KMS-11 (cell line): ENCODE measurements at regions not wholly inside any gene's neighbourhood (a gene's known extent, or its start where the extent isn't known, plus 50 kb on each side); places are given as distances from the start of the nearest gene placed in this dataset.

Source experiments
- H2AFZ ChIP-seq: fragments of 200-600 bp; sonication (generic); 2 replicates; pipeline ENCODE4 v1.6.1; 2016; ENCODE audit warnings: antibody characterized with exemption, mixed run types, low read depth
- H3K27ac ChIP-seq: fragments of 200-600 bp; sonication (generic); 2 replicates; pipeline ENCODE4 v1.6.1; 2016; ENCODE audit warnings: mild to moderate bottlenecking, mixed run types
- H3K27me3 ChIP-seq: fragments of 200-600 bp; sonication (generic); 2 replicates; pipeline ENCODE4 v1.6.1; 2017; ENCODE audit warnings: mild to moderate bottlenecking, low read depth, mixed run types, moderate library complexity; ENCODE audit not compliant: insufficient read depth
- H3K36me3 ChIP-seq: fragments of 200-600 bp; sonication (generic); 2 replicates; pipeline ENCODE4 v1.6.1; 2017; ENCODE audit warnings: mild to moderate bottlenecking, mixed run types; ENCODE audit not compliant: insufficient read depth
- H3K4me1 ChIP-seq: fragments of 200-600 bp; sonication (generic); 2 replicates; pipeline ENCODE4 v1.6.1; 2016; ENCODE audit warnings: mild to moderate bottlenecking, low read depth, mixed run types; ENCODE audit not compliant: poor library complexity, severe bottlenecking
- H3K4me2 ChIP-seq: fragments of 200-600 bp; sonication (generic); 2 replicates; pipeline ENCODE4 v1.7.0; 2016; ENCODE audit warnings: mild to moderate bottlenecking, mixed run types
- H3K4me3 ChIP-seq: fragments of 200-600 bp; sonication (generic); IDR thresholded peaks from 2 replicates; pipeline ENCODE4 v1.6.1; 2017; ENCODE audit warnings: low read depth, low read length, mixed read lengths; ENCODE audit not compliant: insufficient read depth
- H3K79me2 ChIP-seq: fragments of 200-600 bp; sonication (generic); 2 replicates; pipeline ENCODE4 v1.6.1; 2016; ENCODE audit warnings: low read depth, mixed run types; ENCODE audit not compliant: insufficient read depth
- H3K9ac ChIP-seq: fragments of 200-600 bp; sonication (generic); 2 replicates; pipeline ENCODE4 v1.6.1; 2016; ENCODE audit warnings: mild to moderate bottlenecking, mixed run types
- H4K20me1 ChIP-seq: fragments of 200-600 bp; sonication (generic); 2 replicates; pipeline ENCODE4 v1.6.1; 2016; ENCODE audit warnings: mild to moderate bottlenecking, mixed run types; ENCODE audit not compliant: insufficient read depth
- TF ChIP-seq, protein P1 (sequence below): fragments of 200-600 bp; sonication (generic); conservative IDR thresholded peaks from 2 replicates; pipeline ENCODE4 v1.6.1; 2017; ENCODE audit warnings: low read depth, mild to moderate bottlenecking, antibody characterized with exemption, low read length, moderate library complexity, mixed read lengths

DNA sequence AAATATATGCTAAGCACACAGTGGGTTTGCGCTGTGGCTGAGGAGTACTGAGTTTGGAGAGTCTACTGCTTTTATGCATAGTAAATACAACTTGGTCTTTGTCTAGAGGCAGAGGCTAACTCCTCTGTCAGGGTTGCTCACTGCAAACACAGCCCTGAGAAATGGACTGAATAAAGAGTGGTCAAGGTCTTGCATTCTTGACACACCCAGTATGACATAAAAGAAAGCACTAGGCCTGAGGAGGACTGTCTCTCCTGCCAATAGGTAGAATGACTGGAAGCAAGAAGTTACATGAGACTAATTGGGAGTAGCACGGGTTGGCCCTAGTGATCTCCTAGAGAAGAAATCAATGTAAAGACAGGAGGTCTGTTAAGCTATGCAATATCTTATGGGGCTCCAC, 367.2 kb upstream of the B3GALT2 start:
- TF ChIP-seq, protein P1, sequence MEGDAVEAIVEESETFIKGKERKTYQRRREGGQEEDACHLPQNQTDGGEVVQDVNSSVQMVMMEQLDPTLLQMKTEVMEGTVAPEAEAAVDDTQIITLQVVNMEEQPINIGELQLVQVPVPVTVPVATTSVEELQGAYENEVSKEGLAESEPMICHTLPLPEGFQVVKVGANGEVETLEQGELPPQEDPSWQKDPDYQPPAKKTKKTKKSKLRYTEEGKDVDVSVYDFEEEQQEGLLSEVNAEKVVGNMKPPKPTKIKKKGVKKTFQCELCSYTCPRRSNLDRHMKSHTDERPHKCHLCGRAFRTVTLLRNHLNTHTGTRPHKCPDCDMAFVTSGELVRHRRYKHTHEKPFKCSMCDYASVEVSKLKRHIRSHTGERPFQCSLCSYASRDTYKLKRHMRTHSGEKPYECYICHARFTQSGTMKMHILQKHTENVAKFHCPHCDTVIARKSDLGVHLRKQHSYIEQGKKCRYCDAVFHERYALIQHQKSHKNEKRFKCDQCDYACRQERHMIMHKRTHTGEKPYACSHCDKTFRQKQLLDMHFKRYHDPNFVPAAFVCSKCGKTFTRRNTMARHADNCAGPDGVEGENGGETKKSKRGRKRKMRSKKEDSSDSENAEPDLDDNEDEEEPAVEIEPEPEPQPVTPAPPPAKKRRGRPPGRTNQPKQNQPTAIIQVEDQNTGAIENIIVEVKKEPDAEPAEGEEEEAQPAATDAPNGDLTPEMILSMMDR = no peak
- H2AFZ ChIP-seq = no peak overlapping the region
- no peaks in the 10 kb centered on the region for H3K36me3 ChIP-seq
- no peaks in the 10 kb centered on the region for H3K27me3 ChIP-seq
- no peak overlapping the region for H3K4me3 ChIP-seq
- no peaks in the 10 kb centered on the region for H3K79me2 ChIP-seq
- no peaks in the 10 kb centered on the region for H4K20me1 ChIP-seq
- no peak overlapping the region for H3K4me2 ChIP-seq
- H3K4me1 ChIP-seq = no peaks in the 10 kb centered on the region
- H3K27ac ChIP-seq = no peak overlapping the region
- H3K9ac ChIP-seq = no peak overlapping the region

DNA sequence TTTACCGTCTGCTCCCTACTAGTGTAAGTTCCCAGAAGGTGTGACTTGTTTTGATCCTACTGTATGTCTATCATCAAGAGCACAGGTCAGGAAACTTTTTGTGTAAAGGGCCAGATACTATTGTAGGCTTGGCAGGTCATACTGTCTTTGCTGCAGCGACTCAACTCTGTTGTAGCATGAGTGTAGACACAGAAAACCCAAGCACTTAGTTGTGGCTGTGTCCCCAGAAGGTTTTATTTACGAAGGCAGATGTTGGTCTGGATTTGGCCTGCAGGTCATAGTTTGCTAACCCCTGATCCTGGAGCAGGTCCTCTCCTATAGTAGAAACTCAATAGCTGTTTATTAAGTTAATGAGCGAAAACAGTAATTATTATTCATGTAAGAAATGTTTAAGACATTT, 365.9 kb upstream of the B3GALT2 start:
- Histone ChIP-seq H3K79me2 (no peaks in the 10 kb centered on the region), H3K4me1 (no peaks in the 10 kb centered on the region), H3K27ac (no peak overlapping the region), H3K36me3 (no peaks in the 10 kb centered on the region), H3K4me2 (no peak overlapping the region), H4K20me1 (no peaks in the 10 kb centered on the region), H3K9ac (no peak overlapping the region), H3K4me3 (no peak overlapping the region), H2AFZ (no peak overlapping the region), H3K27me3 (no peaks in the 10 kb centered on the region)
- TF ChIP-seq, protein P1 = no peak

- no peaks in the 10 kb centered on the region for H4K20me1 ChIP-seq
- no peaks in the 10 kb centered on the region for H3K36me3 ChIP-seq
- H3K79me2 ChIP-seq = no peaks in the 10 kb centered on the region
- no peaks in the 10 kb centered on the region for H3K27me3 ChIP-seq
- H3K4me2 ChIP-seq = no peak overlapping the region
- TF ChIP-seq, protein P1 = no peak
- no peak overlapping the region for H3K27ac ChIP-seq
- H3K4me3 ChIP-seq = no peak overlapping the region
- no peak overlapping the region for H2AFZ ChIP-seq
- no peaks in the 10 kb centered on the region for H3K4me1 ChIP-seq
- H3K9ac ChIP-seq = no peak overlapping the region
Measured at GRCh38 chr1:193549081-193549480, 362.7 kb upstream of the B3GALT2 start.

- Histone ChIP-seq H3K79me2 (no peaks in the 10 kb centered on the region), H3K4me1 (peaks cover 39% of the 10 kb centered on the region), H3K4me3 (no peak overlapping the region), H3K4me2 (no peak overlapping the region), H3K27me3 (no peaks in the 10 kb centered on the region), H2AFZ (no peak overlapping the region), H3K9ac (no peak overlapping the region), H3K27ac (no peak overlapping the region), H3K36me3 (no peaks in the 10 kb centered on the region), H4K20me1 (no peaks in the 10 kb centered on the region)
- TF ChIP-seq, protein P1 = no peak
Measured at GRCh38 chr1:193545171-193545570, 358.8 kb upstream of the B3GALT2 start.

GRCh38 chr1:193543259-193543658, 356.8 kb upstream of the B3GALT2 start:
- H3K27me3 ChIP-seq = no peaks in the 10 kb centered on the region
- no peak overlapping the region for H3K4me3 ChIP-seq
- no peak overlapping the region for H2AFZ ChIP-seq
- peak overlapping the region; percentile 85; the same call in 1 of the 2 replicates for H3K4me2 ChIP-seq
- no peak overlapping the region; the same call in 1 of the 2 replicates for H3K9ac ChIP-seq
- H3K36me3 ChIP-seq = no peaks in the 10 kb centered on the region
- no peaks in the 10 kb centered on the region for H3K79me2 ChIP-seq
- H4K20me1 ChIP-seq = no peaks in the 10 kb centered on the region
- H3K4me1 ChIP-seq = peaks cover 54% of the 10 kb centered on the region
- no peak overlapping the region; the same call in 1 of the 2 replicates for H3K27ac ChIP-seq
- TF ChIP-seq, protein P1 = no peak
